GM23338 (cell line): ENCODE measurements at regions not wholly inside any gene's neighbourhood (a gene's known extent, or its start where the extent isn't known, plus 50 kb on each side); places are given as distances from the start of the nearest gene placed in this dataset.

Experiments used
- ATAC-seq: fragments of 200-7000 bp; cut with Tn5 transposase; 3 replicates; pipeline ENCODE4 v1.9.1; 2020
- DNase-seq: peaks from one replicate; pipeline ENCODE4 v3.0.0-alpha.2; 2015; ENCODE audit warnings: low spot score
- H2AFZ ChIP-seq: fragments of 200-600 bp; sonication (generic); 2 replicates; pipeline ENCODE4 v1.8.0; 2016; ENCODE audit warnings: antibody characterized with exemption, mild to moderate bottlenecking, moderate library complexity
- H3F3A ChIP-seq: fragments of 200-600 bp; sonication (generic); replicated peaks from 2 replicates; pipeline ENCODE4 v1.8.0; 2017; ENCODE audit warnings: antibody characterized with exemption, mixed run types, low read depth
- H3K27ac ChIP-seq: fragments of 200-600 bp; sonication (generic); 2 replicates; pipeline ENCODE4 v1.6.1; 2016; ENCODE audit warnings: low read depth
- H3K27me3 ChIP-seq: fragments of 200-600 bp; sonication (generic); 2 replicates; pipeline ENCODE4 v1.8.0; 2016; ENCODE audit warnings: mild to moderate bottlenecking, mixed run types, moderate library complexity; ENCODE audit not compliant: insufficient read depth
- H3K36me3 ChIP-seq: fragments of 200-600 bp; sonication (generic); 2 replicates; pipeline ENCODE4 v1.8.0; 2016; ENCODE audit warnings: mild to moderate bottlenecking; ENCODE audit not compliant: insufficient read depth
- H3K4me1 ChIP-seq: fragments of 200-600 bp; sonication (generic); 2 replicates; pipeline ENCODE4 v1.8.0; 2016; ENCODE audit warnings: mild to moderate bottlenecking, moderate library complexity; ENCODE audit not compliant: insufficient read depth
- H3K4me2 ChIP-seq: fragments of 200-600 bp; sonication (generic); 2 replicates; pipeline ENCODE4 v1.7.1; 2017; ENCODE audit warnings: mixed run types
- H3K4me3 ChIP-seq: fragments of 200-600 bp; sonication (generic); 2 replicates; pipeline ENCODE4 v1.6.1; 2016; ENCODE audit warnings: mixed run types
- H3K79me2 ChIP-seq: fragments of 200-600 bp; sonication (generic); replicated peaks from 2 replicates; pipeline ENCODE4 v1.8.0; 2017; ENCODE audit warnings: mild to moderate bottlenecking; ENCODE audit not compliant: insufficient read depth
- H3K9me2 ChIP-seq: fragments of 200-600 bp; sonication (generic); 2 replicates; pipeline ENCODE4 v1.8.0; 2017; ENCODE audit not compliant: insufficient read depth
- H4K20me1 ChIP-seq: fragments of 200-600 bp; sonication (generic); replicated peaks from 2 replicates; pipeline ENCODE4 v1.8.0; 2017; ENCODE audit warnings: mild to moderate bottlenecking; ENCODE audit not compliant: insufficient read depth
- H3K27ac Mint-ChIP-seq: 2 replicates; pipeline ENCODE4 v1.8.0; 2020; ENCODE audit warnings: inconsistent platforms, mild to moderate bottlenecking, moderate library complexity, mixed read lengths
- H3K27me3 Mint-ChIP-seq: 3 replicates; pipeline ENCODE4 v1.8.0; 2022; ENCODE audit warnings: low read depth, mild to moderate bottlenecking, moderate library complexity, mixed read lengths, inconsistent platforms; ENCODE audit not compliant: insufficient read depth, poor library complexity
- H3K36me3 Mint-ChIP-seq: 3 replicates; pipeline ENCODE4 v1.8.0; 2021; ENCODE audit warnings: low read depth, mild to moderate bottlenecking, inconsistent platforms, moderate library complexity, mixed read lengths
- H3K4me1 Mint-ChIP-seq: 3 replicates; pipeline ENCODE4 v1.8.0; 2020; ENCODE audit warnings: mild to moderate bottlenecking, inconsistent platforms, mixed read lengths
- H3K4me3 Mint-ChIP-seq: 3 replicates; pipeline ENCODE4 v1.8.0; 2021; ENCODE audit warnings: moderate library complexity, mild to moderate bottlenecking, inconsistent platforms, mixed read lengths
- H3K9me3 Mint-ChIP-seq: 3 replicates; pipeline ENCODE4 v1.8.0; 2020; ENCODE audit warnings: moderate library complexity, mild to moderate bottlenecking, inconsistent platforms, mixed read lengths
- CTCF ChIP-seq, 2 experiments: fragments of 200-600 bp in 1 of 2; sonication (generic) in 1 of 2; conservative IDR thresholded peaks; 2 replicates each; pipeline versions ENCODE4 v1.5.1 to v1.6.1; 2016 to 2017; ENCODE audit warnings: antibody characterized with exemption in 2 of 2, low read depth in 2 of 2, mild to moderate bottlenecking in 2 of 2, moderate library complexity in 1 of 2
- EZH2phosphoT487 ChIP-seq: fragments of 200-600 bp; sonication (generic); IDR thresholded peaks from one replicate; pipeline ENCODE4 v1.8.1; 2018; ENCODE audit warnings: antibody characterized with exemption; ENCODE audit not compliant: unreplicated experiment
- STAT1 ChIP-seq: IDR thresholded peaks from one replicate; pipeline ENCODE4 v1.6.1; 2016; ENCODE audit warnings: antibody characterized with exemption; ENCODE audit not compliant: unreplicated experiment
- TF ChIP-seq, protein P1 (sequence below): IDR thresholded peaks from 2 replicates; pipeline ENCODE4 v1.6.1; 2016; ENCODE audit warnings: antibody characterized with exemption
- TF ChIP-seq, protein P2 (sequence below): fragments of 250-450 bp; sonication (Bioruptor Pico); IDR thresholded peaks from 2 replicates; pipeline ENCODE4 v1.5.0; 2020; ENCODE audit warnings: mild to moderate bottlenecking, moderate library complexity

DNA sequence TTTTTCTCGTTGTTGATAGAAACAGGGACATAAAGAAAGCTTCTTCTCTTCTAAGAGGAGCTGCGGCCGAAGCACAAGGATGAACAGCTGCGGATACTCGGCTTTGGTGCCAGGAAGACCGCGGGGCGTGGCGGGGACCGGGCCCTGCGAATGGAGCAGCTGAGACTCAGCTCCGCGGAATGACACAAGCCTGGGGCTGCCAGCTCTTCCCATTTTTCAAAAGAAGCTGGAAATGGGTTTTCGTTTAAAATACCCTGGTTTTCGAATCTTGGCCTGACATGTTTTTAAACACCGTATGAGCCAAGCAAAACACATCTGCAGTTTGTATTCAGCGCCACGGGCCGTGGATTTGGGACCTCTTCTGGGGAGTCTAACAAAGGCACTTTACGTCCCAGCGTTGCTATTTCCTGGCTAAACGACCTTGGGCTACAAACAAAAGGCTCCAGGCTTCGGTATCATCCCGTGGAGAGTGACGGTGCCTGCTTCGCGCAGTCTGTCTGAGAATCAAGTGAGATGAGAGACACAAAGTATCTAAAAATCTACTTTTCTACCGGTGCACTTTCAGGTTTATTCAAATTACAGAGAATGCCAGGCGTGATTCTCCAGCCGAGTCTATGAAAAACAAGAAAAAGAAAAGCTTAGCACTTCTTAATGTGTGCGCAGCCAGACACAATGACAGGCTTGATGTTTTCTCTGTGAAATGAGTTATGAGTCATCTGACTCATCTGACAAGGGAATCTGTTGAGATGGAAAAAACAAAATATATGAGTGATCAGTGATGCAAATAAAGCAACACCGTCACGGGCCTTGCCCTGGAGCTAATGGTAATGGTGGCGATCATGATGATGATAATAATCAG is 114.0 kb upstream of the TMEM132D start:
- no peak overlapping the region for H3K27ac ChIP-seq
- no peaks in the 10 kb centered on the region for H3K79me2 ChIP-seq
- Mint-ChIP-seq H3K36me3 (peaks cover 37% of the 10 kb centered on the region), H3K27ac (no peak overlapping the region), H3K4me3 (no peak overlapping the region), H3K4me1 (no peaks in the 10 kb centered on the region), H3K9me3 (peaks cover 5% of the 10 kb centered on the region), H3K27me3 (peaks cover 3% of the 10 kb centered on the region)
- H4K20me1 ChIP-seq = no peaks in the 10 kb centered on the region
- TF ChIP-seq, protein P1, sequence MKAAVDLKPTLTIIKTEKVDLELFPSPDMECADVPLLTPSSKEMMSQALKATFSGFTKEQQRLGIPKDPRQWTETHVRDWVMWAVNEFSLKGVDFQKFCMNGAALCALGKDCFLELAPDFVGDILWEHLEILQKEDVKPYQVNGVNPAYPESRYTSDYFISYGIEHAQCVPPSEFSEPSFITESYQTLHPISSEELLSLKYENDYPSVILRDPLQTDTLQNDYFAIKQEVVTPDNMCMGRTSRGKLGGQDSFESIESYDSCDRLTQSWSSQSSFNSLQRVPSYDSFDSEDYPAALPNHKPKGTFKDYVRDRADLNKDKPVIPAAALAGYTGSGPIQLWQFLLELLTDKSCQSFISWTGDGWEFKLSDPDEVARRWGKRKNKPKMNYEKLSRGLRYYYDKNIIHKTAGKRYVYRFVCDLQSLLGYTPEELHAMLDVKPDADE = no peak
- TF ChIP-seq EZH2phosphoT487 (no peak), STAT1 (no peak)
- H3K4me3 ChIP-seq = no peak overlapping the region
- no peaks in the 10 kb centered on the region for H3F3A ChIP-seq
- no peaks in the 10 kb centered on the region for H3K4me1 ChIP-seq
- H3K9me2 ChIP-seq = no peaks in the 10 kb centered on the region
- no peak overlapping the region for H3K4me2 ChIP-seq
- DNase-seq = peak; percentile 10
- H3K36me3 ChIP-seq = no peaks in the 10 kb centered on the region; the same call in 1 of the 2 replicates
- H3K27me3 ChIP-seq = peaks cover 8% of the 10 kb centered on the region
- ATAC-seq = no peak
- H2AFZ ChIP-seq = no peak overlapping the region; the same call in 1 of the 2 replicates

GRCh38 chr12:130018614-130019013 is 114.8 kb upstream of the TMEM132D start:
- no peaks in the 10 kb centered on the region; the same call in 1 of the 2 replicates for H3K36me3 ChIP-seq
- H3K27me3 Mint-ChIP-seq = peaks cover 3% of the 10 kb centered on the region
- H3K27ac ChIP-seq = no peak overlapping the region
- H3K27me3 ChIP-seq = peaks cover under 1% of the 10 kb centered on the region
- H3K4me1 Mint-ChIP-seq = no peaks in the 10 kb centered on the region
- no peak for ATAC-seq
- H3K79me2 ChIP-seq = no peaks in the 10 kb centered on the region
- no peak overlapping the region for H3K4me2 ChIP-seq
- TF ChIP-seq EZH2phosphoT487 = no peak
- H3K36me3 Mint-ChIP-seq = peaks cover 45% of the 10 kb centered on the region
- no peaks in the 10 kb centered on the region for H3F3A ChIP-seq
- H3K9me3 Mint-ChIP-seq = peaks cover 13% of the 10 kb centered on the region
- H3K9me2 ChIP-seq = no peaks in the 10 kb centered on the region
- no peak for DNase-seq
- no peak overlapping the region for H3K27ac Mint-ChIP-seq
- H3K4me3 ChIP-seq = no peak overlapping the region
- no peaks in the 10 kb centered on the region for H4K20me1 ChIP-seq
- H3K4me3 Mint-ChIP-seq = no peak overlapping the region
- no peak overlapping the region for H2AFZ ChIP-seq
- no peaks in the 10 kb centered on the region for H3K4me1 ChIP-seq

GRCh38 chr12:130026608-130027176 is 122.9 kb upstream of the TMEM132D start:
- H3K9me2 ChIP-seq = no peaks in the 10 kb centered on the region; the same call in 1 of the 2 replicates
- DNase-seq (peak; percentile 66), ATAC-seq (no peak)
- no peak overlapping the region for H3K4me3 Mint-ChIP-seq
- H3K4me3 ChIP-seq = no peak overlapping the region
- no peaks in the 10 kb centered on the region for H4K20me1 ChIP-seq
- H3K79me2 ChIP-seq = no peaks in the 10 kb centered on the region
- no peak overlapping the region for H3K27ac Mint-ChIP-seq
- peaks cover 94% of the 10 kb centered on the region for H3K9me3 Mint-ChIP-seq
- no peak overlapping the region for H3K4me2 ChIP-seq
- H3K36me3 ChIP-seq = no peaks in the 10 kb centered on the region
- H3K4me1 Mint-ChIP-seq = no peaks in the 10 kb centered on the region
- H3K4me1 ChIP-seq = no peaks in the 10 kb centered on the region
- no peaks in the 10 kb centered on the region for H3F3A ChIP-seq
- H3K36me3 Mint-ChIP-seq = peaks cover 55% of the 10 kb centered on the region
- H3K27me3 Mint-ChIP-seq = peaks cover 3% of the 10 kb centered on the region
- no peaks in the 10 kb centered on the region for H3K27me3 ChIP-seq
- H2AFZ ChIP-seq = no peak overlapping the region
- H3K27ac ChIP-seq = no peak overlapping the region
- TF ChIP-seq CTCF (conservative IDR thresholded peaks at IDR 0.05; ENCODE audit: low read depth in 2 of 2) = peak; percentile 62 to 72
- TF ChIP-seq EZH2phosphoT487 = no peak
- TF ChIP-seq, protein P2, sequence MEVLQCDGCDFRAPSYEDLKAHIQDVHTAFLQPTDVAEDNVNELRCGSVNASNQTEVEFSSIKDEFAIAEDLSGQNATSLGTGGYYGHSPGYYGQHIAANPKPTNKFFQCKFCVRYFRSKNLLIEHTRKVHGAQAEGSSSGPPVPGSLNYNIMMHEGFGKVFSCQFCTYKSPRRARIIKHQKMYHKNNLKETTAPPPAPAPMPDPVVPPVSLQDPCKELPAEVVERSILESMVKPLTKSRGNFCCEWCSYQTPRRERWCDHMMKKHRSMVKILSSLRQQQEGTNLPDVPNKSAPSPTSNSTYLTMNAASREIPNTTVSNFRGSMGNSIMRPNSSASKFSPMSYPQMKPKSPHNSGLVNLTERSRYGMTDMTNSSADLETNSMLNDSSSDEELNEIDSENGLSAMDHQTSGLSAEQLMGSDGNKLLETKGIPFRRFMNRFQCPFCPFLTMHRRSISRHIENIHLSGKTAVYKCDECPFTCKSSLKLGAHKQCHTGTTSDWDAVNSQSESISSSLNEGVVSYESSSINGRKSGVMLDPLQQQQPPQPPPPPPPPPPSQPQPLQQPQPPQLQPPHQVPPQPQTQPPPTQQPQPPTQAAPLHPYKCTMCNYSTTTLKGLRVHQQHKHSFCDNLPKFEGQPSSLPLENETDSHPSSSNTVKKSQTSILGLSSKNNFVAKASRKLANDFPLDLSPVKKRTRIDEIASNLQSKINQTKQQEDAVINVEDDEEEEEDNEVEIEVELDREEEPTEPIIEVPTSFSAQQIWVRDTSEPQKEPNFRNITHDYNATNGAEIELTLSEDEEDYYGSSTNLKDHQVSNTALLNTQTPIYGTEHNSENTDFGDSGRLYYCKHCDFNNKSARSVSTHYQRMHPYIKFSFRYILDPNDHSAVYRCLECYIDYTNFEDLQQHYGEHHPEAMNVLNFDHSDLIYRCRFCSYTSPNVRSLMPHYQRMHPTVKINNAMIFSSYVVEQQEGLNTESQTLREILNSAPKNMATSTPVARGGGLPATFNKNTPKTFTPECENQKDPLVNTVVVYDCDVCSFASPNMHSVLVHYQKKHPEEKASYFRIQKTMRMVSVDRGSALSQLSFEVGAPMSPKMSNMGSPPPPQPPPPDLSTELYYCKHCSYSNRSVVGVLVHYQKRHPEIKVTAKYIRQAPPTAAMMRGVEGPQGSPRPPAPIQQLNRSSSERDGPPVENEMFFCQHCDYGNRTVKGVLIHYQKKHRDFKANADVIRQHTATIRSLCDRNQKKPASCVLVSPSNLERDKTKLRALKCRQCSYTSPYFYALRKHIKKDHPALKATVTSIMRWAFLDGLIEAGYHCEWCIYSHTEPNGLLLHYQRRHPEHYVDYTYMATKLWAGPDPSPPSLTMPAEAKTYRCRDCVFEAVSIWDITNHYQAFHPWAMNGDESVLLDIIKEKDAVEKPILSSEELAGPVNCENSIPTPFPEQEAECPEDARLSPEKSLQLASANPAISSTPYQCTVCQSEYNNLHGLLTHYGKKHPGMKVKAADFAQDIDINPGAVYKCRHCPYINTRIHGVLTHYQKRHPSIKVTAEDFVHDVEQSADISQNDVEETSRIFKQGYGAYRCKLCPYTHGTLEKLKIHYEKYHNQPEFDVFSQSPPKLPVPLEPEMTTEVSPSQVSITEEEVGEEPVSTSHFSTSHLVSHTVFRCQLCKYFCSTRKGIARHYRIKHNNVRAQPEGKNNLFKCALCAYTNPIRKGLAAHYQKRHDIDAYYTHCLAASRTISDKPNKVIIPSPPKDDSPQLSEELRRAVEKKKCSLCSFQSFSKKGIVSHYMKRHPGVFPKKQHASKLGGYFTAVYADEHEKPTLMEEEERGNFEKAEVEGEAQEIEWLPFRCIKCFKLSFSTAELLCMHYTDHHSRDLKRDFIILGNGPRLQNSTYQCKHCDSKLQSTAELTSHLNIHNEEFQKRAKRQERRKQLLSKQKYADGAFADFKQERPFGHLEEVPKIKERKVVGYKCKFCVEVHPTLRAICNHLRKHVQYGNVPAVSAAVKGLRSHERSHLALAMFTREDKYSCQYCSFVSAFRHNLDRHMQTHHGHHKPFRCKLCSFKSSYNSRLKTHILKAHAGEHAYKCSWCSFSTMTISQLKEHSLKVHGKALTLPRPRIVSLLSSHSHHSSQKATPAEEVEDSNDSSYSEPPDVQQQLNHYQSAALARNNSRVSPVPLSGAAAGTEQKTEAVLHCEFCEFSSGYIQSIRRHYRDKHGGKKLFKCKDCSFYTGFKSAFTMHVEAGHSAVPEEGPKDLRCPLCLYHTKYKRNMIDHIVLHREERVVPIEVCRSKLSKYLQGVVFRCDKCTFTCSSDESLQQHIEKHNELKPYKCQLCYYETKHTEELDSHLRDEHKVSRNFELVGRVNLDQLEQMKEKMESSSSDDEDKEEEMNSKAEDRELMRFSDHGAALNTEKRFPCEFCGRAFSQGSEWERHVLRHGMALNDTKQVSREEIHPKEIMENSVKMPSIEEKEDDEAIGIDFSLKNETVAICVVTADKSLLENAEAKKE (CRISPR knock-in tag) = no peak
